ENCODE measurements at regions not wholly inside any gene's neighbourhood (a gene's known extent, or its start where the extent isn't known, plus 50 kb on each side); places are given as distances from the start of the nearest gene placed in this dataset.
"Not testable (repeated sequence)": the region's sequence is repeated elsewhere in the genome, so short reads cannot be mapped to it uniquely, and the experiment has no call there.

GRCh38 chr17:27365329-27365945 lies 71.5 kb downstream of the WSB1 start:
- H3K27me3 ChIP-seq; H3K9me3 ChIP-seq; H3K27ac ChIP-seq; DNase-seq (ENCODE audit: low spot score in 2 of 2); H3K4me3 ChIP-seq; H3K36me3 ChIP-seq; H3K4me1 ChIP-seq: not testable (repeated sequence)
- intact Hi-C loops (cut with DNase I; ENCODE audit: low total_unique reads), result loop anchor here (10.0 kb wide), 1 partner anchor 769 kb away; no protein-coding TSS in a partner anchor

- Histone ChIP-seq H3K27ac (no peak overlapping the region), H3K4me1 (no peaks in the 10 kb centered on the region), H3K27me3 (no peaks in the 10 kb centered on the region), H3K36me3 (no peaks in the 10 kb centered on the region), H3K4me3 (no peak overlapping the region), H3K9me3 (peaks cover 0 to 6% of the 10 kb centered on the region in 2 donors)
- DNase-seq (ENCODE audit: low spot score in 2 of 2), result no peak
- no peak for TF ChIP-seq POLR2AphosphoS5 (IDR thresholded peaks at IDR 0.05)
- TF ChIP-seq POLR2A (IDR thresholded peaks at IDR 0.05), result no peak
- no peak for TF ChIP-seq CTCF (IDR thresholded peaks at IDR 0.05)
- intact Hi-C loops (cut with DNase I; ENCODE audit: low total_unique reads), result loop anchor here (10.0 kb wide), 1 partner anchor 768 kb away; no protein-coding TSS in a partner anchor
Observed at GRCh38 chr17:27366437-27366836, 72.5 kb downstream of the WSB1 start.

DNA sequence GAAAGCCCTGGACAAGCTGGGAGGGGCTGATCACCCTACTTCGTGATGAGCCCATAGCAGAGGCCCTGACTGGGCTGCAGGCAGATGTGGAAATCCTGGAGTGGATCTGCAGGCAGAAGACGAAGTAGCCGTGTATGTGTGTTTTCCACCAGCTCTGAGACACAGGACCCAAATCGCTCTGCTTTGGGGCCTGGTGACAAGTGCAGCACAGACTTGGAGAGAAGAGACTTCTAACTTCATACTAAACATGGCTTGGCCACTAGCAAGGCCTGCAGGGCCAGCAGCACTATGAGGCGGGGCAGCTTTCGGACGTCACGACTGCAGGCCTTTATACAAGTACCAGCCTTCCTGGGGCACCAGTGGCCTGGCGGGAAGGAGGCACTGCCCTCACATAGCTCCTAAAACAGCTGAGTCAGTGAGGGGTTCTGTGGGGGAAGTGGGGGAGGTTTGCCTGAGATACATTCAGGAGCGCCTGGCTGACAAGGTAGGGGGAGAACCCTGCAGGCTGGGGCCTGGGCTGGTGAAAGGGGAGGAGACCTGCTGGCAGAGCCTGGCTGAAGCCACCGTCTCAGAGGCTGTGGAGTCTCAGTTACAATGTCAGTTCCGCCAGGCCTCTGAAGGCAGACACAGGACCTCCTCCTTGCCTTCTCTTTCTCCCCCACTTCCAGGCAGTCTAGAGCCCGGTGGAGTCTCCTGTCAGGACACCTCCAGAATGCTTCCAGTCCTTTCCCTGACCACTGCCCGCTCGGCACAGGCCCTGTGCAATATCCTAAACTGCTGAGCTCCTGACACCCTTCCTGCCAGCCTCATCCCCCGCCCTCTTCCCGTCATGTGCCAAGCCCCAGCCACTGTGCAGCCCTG lies 73.4 kb downstream of the WSB1 start:
- intact Hi-C loops (cut with DNase I; ENCODE audit: low total_unique reads), result loop anchor here (10.0 kb wide), 1 partner anchor 767 kb away; no protein-coding TSS in a partner anchor
- Histone ChIP-seq H3K27ac (no peak overlapping the region), H3K9me3 (peaks cover 0 to 6% of the 10 kb centered on the region in 2 donors), H3K27me3 (no peaks in the 10 kb centered on the region), H3K4me1 (no peaks in the 10 kb centered on the region), H3K36me3 (no peaks in the 10 kb centered on the region), H3K4me3 (no peak overlapping the region)
- no peak for DNase-seq (ENCODE audit: low spot score in 2 of 2)
- TF ChIP-seq POLR2AphosphoS5 (IDR thresholded peaks at IDR 0.05) (no peak), POLR2A (IDR thresholded peaks at IDR 0.05) (no peak), CTCF (IDR thresholded peaks at IDR 0.05) (no peak)

DNA sequence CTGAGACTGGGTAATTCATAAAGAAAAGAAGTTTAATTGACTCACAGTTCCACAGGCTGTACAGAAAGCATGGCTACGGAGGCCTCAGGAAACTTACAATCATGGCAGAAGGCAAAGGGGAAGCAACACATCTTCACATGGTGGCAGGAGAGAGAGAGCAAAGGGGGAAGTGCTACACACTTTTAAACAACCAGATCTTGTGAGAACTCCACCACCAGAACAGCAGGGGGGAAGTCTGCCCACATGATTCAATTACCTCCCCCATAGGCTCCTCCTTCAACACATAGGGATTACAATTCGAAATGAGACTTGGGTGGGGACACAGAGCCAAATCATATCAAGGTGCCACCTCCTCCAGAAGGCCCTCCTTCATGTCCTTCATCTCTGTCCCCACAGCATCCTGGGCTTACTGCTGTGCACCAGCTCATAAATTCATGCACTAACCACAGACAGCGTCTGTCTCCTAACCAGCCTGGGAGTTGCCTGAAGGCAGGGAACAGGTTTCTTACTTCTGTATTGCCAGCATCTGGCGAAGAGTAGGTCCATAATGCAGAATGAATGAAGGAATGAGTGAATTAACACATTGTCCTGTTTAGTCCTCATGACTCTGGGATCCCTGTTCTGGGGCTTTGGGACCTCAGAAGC lies 74.4 kb downstream of the WSB1 start:
- no peaks in the 10 kb centered on the region for H3K27me3 ChIP-seq
- no peak overlapping the region for H3K4me3 ChIP-seq
- H3K36me3 ChIP-seq, result no peaks in the 10 kb centered on the region
- no peaks in the 10 kb centered on the region for H3K4me1 ChIP-seq
- H3K27ac ChIP-seq, result no peak overlapping the region
- DNase-seq (ENCODE audit: low spot score in 2 of 2), result no peak
- intact Hi-C loops (cut with DNase I; ENCODE audit: low total_unique reads), result loop anchor here (10.0 kb wide), 1 partner anchor 767 kb away; no protein-coding TSS in a partner anchor
- H3K9me3 ChIP-seq, result peaks cover 5 to 8% of the 10 kb centered on the region in 2 donors
- TF ChIP-seq POLR2AphosphoS5 (IDR thresholded peaks at IDR 0.05) (no peak), CTCF (IDR thresholded peaks at IDR 0.05) (no peak)

DNA sequence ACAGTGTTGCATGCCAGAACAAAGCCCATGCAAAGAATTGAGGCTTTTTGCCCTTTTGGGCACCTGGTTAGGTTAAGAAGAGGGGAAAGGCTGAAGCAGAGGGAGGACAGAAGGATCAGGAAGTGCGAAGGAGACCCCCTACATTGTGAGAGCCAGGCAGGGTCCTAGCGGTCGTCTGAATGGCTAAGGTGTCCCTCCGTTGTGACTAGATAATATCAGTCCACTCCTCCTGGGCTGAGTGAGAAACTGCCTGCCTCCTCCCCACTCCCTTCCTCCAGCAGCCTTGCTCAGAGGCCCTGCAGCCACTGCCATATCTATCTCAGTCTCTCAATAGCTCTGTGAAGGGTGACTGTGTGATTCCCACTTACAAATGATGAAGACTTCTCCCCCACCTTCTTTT lies 75.1 kb downstream of the WSB1 start:
- H3K36me3 ChIP-seq, result no peaks in the 10 kb centered on the region
- no peak for DNase-seq (ENCODE audit: low spot score in 2 of 2)
- no peak overlapping the region for H3K4me3 ChIP-seq
- H3K27me3 ChIP-seq, result no peaks in the 10 kb centered on the region
- no peaks in the 10 kb centered on the region for H3K4me1 ChIP-seq
- H3K27ac ChIP-seq, result no peak overlapping the region
- intact Hi-C loops (cut with DNase I; ENCODE audit: low total_unique reads), result loop anchor here (10.0 kb wide), 1 partner anchor 766 kb away; no protein-coding TSS in a partner anchor
- peaks cover 12 to 14% of the 10 kb centered on the region in 2 donors for H3K9me3 ChIP-seq
- no peak for TF ChIP-seq POLR2A (IDR thresholded peaks at IDR 0.05)
- no peak for TF ChIP-seq CTCF (IDR thresholded peaks at IDR 0.05)
